HCT116 (cell line): ENCODE measurements at regions not wholly inside any gene's neighbourhood (a gene's known extent, or its start where the extent isn't known, plus 50 kb on each side); places are given as distances from the start of the nearest gene placed in this dataset.

Experiments
- ATAC-seq: fragments of 200-7000 bp; cut with Tn5 transposase; 2 replicates; pipeline ENCODE4 v1.9.1; 2020; ENCODE audit warnings: mild to moderate bottlenecking, moderate library complexity
- BruUV-seq: library from RNA; stranded (reverse); fragments of 400-500 nt; replicated peaks from 2 replicates; lab custom pipeline; 2021; lab: Mats Ljungman, UMichigan
- CTCF ChIA-PET: fragments of 300-600 bp; sonication (Branson Sonifier 250); formaldehyde crosslinking; loops from one replicate; lab custom pipeline; 2021; ENCODE audit warnings: antibody characterized with exemption; lab: Charles Lee
- POLR2A ChIA-PET: fragments of 300-600, 350-600 bp; sonication (Branson Sonifier 250); formaldehyde crosslinking; loops from one replicate; lab custom pipeline; 2021; ENCODE audit warnings: antibody characterized with exemption; lab: Charles Lee
- RAD21 ChIA-PET, 2 experiments: fragments of 300-600 bp; sonication (Branson Sonifier 250); formaldehyde crosslinking; loops; one replicate each; lab custom pipeline; 2023; ENCODE audit warnings: low total read pairs in 2 of 2; ENCODE audit not compliant: uncharacterized antibody in 2 of 2, unreplicated experiment in 2 of 2, low non-redundant PET in 1 of 2; lab: Charles Lee
- DNase-seq: peaks from one replicate; pipeline ENCODE4 v3.0.0-alpha.2; 2010; ENCODE audit warnings: low read depth, low spot score
- H2AFZ ChIP-seq: fragments of 200-600 bp; shearing (Covaris generic), sonication (generic); 2 replicates; pipeline ENCODE4 v1.6.1; 2017; ENCODE audit warnings: low read depth, mixed run types, mixed read lengths, antibody characterized with exemption, low read length; ENCODE audit not compliant: poor library complexity, severe bottlenecking
- H3K27ac ChIP-seq: 2 replicates; pipeline ENCODE4 v1.5.1; 2012; ENCODE audit warnings: low read depth, low read length
- H3K27me3 ChIP-seq: fragments of 200-600 bp; sonication (generic); 2 replicates; pipeline ENCODE4 v1.6.1; 2016; ENCODE audit warnings: mixed run types, low read length, mixed read lengths; ENCODE audit not compliant: insufficient read depth
- H3K36me3 ChIP-seq, 2 experiments: fragments of 200-500 bp in 1 of 2; fragments of 200-600 bp in 1 of 2; sonication (Bioruptor generic) in 1 of 2; sonication (generic) in 1 of 2; 2 replicates each; pipeline versions ENCODE4 v1.5.1 to v1.6.1; 2014 to 2016; ENCODE audit warnings: low read length in 2 of 2, inconsistent platforms in 1 of 2, mixed read lengths in 1 of 2, mixed run types in 1 of 2; ENCODE audit not compliant: insufficient read depth in 2 of 2, control insufficient read depth in 1 of 2
- H3K4me1 ChIP-seq, 2 experiments: fragments of 200-600 bp in 1 of 2; sonication (generic) in 1 of 2; 2 replicates each; pipeline versions ENCODE4 v1.5.1 to v1.6.1; 2012 to 2017; ENCODE audit warnings: low read length in 2 of 2, inconsistent platforms in 1 of 2, mild to moderate bottlenecking in 1 of 2, mixed read lengths in 1 of 2, mixed run types in 1 of 2, moderate library complexity in 1 of 2; ENCODE audit not compliant: insufficient read depth in 2 of 2, control insufficient read depth in 1 of 2
- H3K4me2 ChIP-seq: fragments of 200-600 bp; sonication (generic); 2 replicates; pipeline ENCODE4 v1.6.1; 2017; ENCODE audit warnings: mixed run types, low read length, mixed read lengths
- H3K4me3 ChIP-seq, 2 experiments: fragments of 200-600 bp in 1 of 2; sonication (generic) in 1 of 2; replicated peaks in 1 of 2; 2 replicates each; pipeline ENCODE4 v1.5.1; 2011 to 2016; ENCODE audit warnings: low read length in 2 of 2, control low read depth in 1 of 2, low read depth in 1 of 2, mild to moderate bottlenecking in 1 of 2, mixed read lengths in 1 of 2, mixed run types in 1 of 2
- H3K79me2 ChIP-seq: fragments of 200-600 bp; sonication (generic); 2 replicates; pipeline ENCODE4 v1.6.1; 2017; ENCODE audit warnings: mild to moderate bottlenecking, mixed run types, low read length, moderate library complexity, mixed read lengths; ENCODE audit not compliant: insufficient read depth
- H3K9ac ChIP-seq: fragments of 200-600 bp; sonication (generic); 2 replicates; pipeline ENCODE4 v1.6.1; 2016; ENCODE audit warnings: low read length, mixed read lengths
- H3K9me2 ChIP-seq: fragments of 200-600 bp; sonication (generic), shearing (Covaris generic); 2 replicates; pipeline ENCODE4 v1.6.1; 2017; ENCODE audit warnings: mixed run types, mild to moderate bottlenecking, moderate library complexity; ENCODE audit not compliant: insufficient read depth
- H3K9me3 ChIP-seq, 2 experiments: fragments of 200-500 bp in 1 of 2; fragments of 200-600 bp in 1 of 2; sonication (Bioruptor generic) in 1 of 2; sonication (generic) in 1 of 2; 2 replicates each; pipeline ENCODE4 v1.6.1; 2014 to 2017; ENCODE audit warnings: low read length in 2 of 2, mixed read lengths in 2 of 2, inconsistent platforms in 1 of 2, low read depth in 1 of 2, mild to moderate bottlenecking in 1 of 2, mixed run types in 1 of 2, moderate library complexity in 1 of 2; ENCODE audit not compliant: control insufficient read depth in 1 of 2, insufficient read depth in 1 of 2
- H4K20me1 ChIP-seq: fragments of 200-600 bp; sonication (generic), shearing (Covaris generic); 2 replicates; pipeline ENCODE4 v1.6.1; 2017; ENCODE audit warnings: mixed run types, mild to moderate bottlenecking, moderate library complexity; ENCODE audit not compliant: insufficient read depth
- ATF3 ChIP-seq: IDR thresholded peaks from 2 replicates; pipeline ENCODE4 v1.6.1; 2012
- CTCF ChIP-seq, 3 experiments: fragments of 200-600 bp in 1 of 3; sonication (generic) in 1 of 3; IDR thresholded peaks in 2 of 3; conservative IDR thresholded peaks in 1 of 3; 2 replicates each; pipeline ENCODE4 v1.5.1; 2012 to 2017; ENCODE audit warnings: low read depth in 2 of 3, low read length in 2 of 3, antibody characterized with exemption in 1 of 3, borderline replicate concordance in 1 of 3, control low read depth in 1 of 3, mild to moderate bottlenecking in 1 of 3, mixed read lengths in 1 of 3, mixed run types in 1 of 3, moderate library complexity in 1 of 3; ENCODE audit not compliant: insufficient read depth in 1 of 3
- EGR1 ChIP-seq: IDR thresholded peaks from 2 replicates; pipeline ENCODE4 v1.6.1; 2012; ENCODE audit warnings: low read depth
- EZH2 ChIP-seq: fragments of 200-600 bp; sonication (generic); IDR thresholded peaks from 2 replicates; pipeline ENCODE4 v1.6.1; 2017; ENCODE audit warnings: antibody characterized with exemption, mixed run types
- EZH2phosphoT487 ChIP-seq: fragments of 200-600 bp; IDR thresholded peaks from 2 replicates; pipeline ENCODE4 v1.6.1; 2018; ENCODE audit warnings: antibody characterized with exemption, borderline replicate concordance
- MAX ChIP-seq: IDR thresholded peaks from 2 replicates; pipeline ENCODE4 v1.6.1; 2012
- SIN3A ChIP-seq: IDR thresholded peaks from 2 replicates; pipeline ENCODE4 v1.6.1; 2012; ENCODE audit warnings: low read depth
- SP1 ChIP-seq: IDR thresholded peaks from 2 replicates; pipeline ENCODE4 v1.6.1; 2012; ENCODE audit warnings: low read depth
- SRF ChIP-seq: IDR thresholded peaks from 2 replicates; pipeline ENCODE4 v1.6.1; 2012; ENCODE audit warnings: low read depth
- YY1 ChIP-seq: IDR thresholded peaks from 2 replicates; pipeline ENCODE4 v1.6.1; 2011; ENCODE audit warnings: low read length, low read depth, moderate library complexity, mild to moderate bottlenecking; ENCODE audit not compliant: insufficient replicate concordance; ENCODE audit errors: extremely low read depth
- ZBTB33 ChIP-seq: IDR thresholded peaks from 2 replicates; pipeline ENCODE4 v1.6.1; 2011; ENCODE audit warnings: mild to moderate bottlenecking, low read length, moderate library complexity; ENCODE audit not compliant: insufficient replicate concordance; ENCODE audit errors: extremely low read depth
- intact Hi-C: fragments of 100-400 bp; cut with micrococcal nuclease; formaldehyde crosslinking; loops from 2 replicates; pipeline ENCODE4 v1.10.0; 2022

- Histone ChIP-seq H3K27me3 (no peaks in the 10 kb centered on the region), H4K20me1 (no peaks in the 10 kb centered on the region), H2AFZ (no peak overlapping the region), H3K9ac (no peak overlapping the region), H3K79me2 (no peaks in the 10 kb centered on the region), H3K4me1 (no peaks in the 10 kb centered on the region), H3K9me3 (no peaks in the 10 kb centered on the region), H3K36me3 (no peaks in the 10 kb centered on the region), H3K4me3 (no peak overlapping the region), H3K4me2 (no peak overlapping the region), H3K27ac (no peak overlapping the region), H3K9me2 (no peaks in the 10 kb centered on the region)
- TF ChIP-seq CTCF (IDR thresholded peaks at IDR 0.05 in 2 of 3, conservative IDR thresholded peaks at IDR 0.05 in 1 of 3; ENCODE audit: borderline replicate concordance in 1 of 3, insufficient read depth in 1 of 3, low read depth in 2 of 3, low read length in 2 of 3) (no peak), SIN3A (no peak), MAX (no peak), ATF3 (no peak), EGR1 (no peak), EZH2 (no peak), EZH2phosphoT487 (no peak), SRF (no peak)
- CTCF ChIA-PET: no interaction called here
- ATAC-seq (no peak), DNase-seq (no peak)
- RAD21 ChIA-PET: no interaction called here
- intact Hi-C loops: no loop called here
- POLR2A ChIA-PET: no interaction called here
- no TSS peak for BruUV-seq
These were observed 504.4 kb downstream of the TCERG1L start for GRCh38 chr10:130807096-130807495.

- RAD21 ChIA-PET: no interaction called here
- Histone ChIP-seq H3K27ac (no peak overlapping the region), H3K4me2 (no peak overlapping the region), H3K79me2 (no peaks in the 10 kb centered on the region), H3K9ac (no peak overlapping the region), H4K20me1 (no peaks in the 10 kb centered on the region), H3K36me3 (no peaks in the 10 kb centered on the region), H3K27me3 (no peaks in the 10 kb centered on the region), H3K9me2 (no peaks in the 10 kb centered on the region), H3K9me3 (no peaks in the 10 kb centered on the region), H3K4me1 (no peaks in the 10 kb centered on the region), H3K4me3 (no peak overlapping the region), H2AFZ (no peak overlapping the region)
- DNase-seq: no peak
- CTCF ChIA-PET: no interaction called here
- POLR2A ChIA-PET: no interaction called here
- ATAC-seq: no peak
- BruUV-seq: no TSS peak
- TF ChIP-seq MAX: no peak
- no peak for TF ChIP-seq YY1
- no peak for TF ChIP-seq ZBTB33
- no peak for TF ChIP-seq CTCF (IDR thresholded peaks at IDR 0.05 in 2 of 3, conservative IDR thresholded peaks at IDR 0.05 in 1 of 3; ENCODE audit: borderline replicate concordance in 1 of 3, insufficient read depth in 1 of 3, low read depth in 2 of 3, low read length in 2 of 3)
- TF ChIP-seq EZH2phosphoT487: no peak
- TF ChIP-seq SP1: no peak
- no peak for TF ChIP-seq EGR1
- intact Hi-C loops: no loop called here
These were observed 503.8 kb downstream of the TCERG1L start for GRCh38 chr10:130807721-130808120.
